ENCODE measurements at regions not wholly inside any gene's neighbourhood (a gene's known extent, or its start where the extent isn't known, plus 50 kb on each side); places are given as distances from the start of the nearest gene placed in this dataset.

- H3K4me3 ChIP-seq (ENCODE audit: low read depth, low read length, poor library complexity, severe bottlenecking): no peak overlapping the region
- BruUV-seq (replicated peaks): no TSS peak
- intact Hi-C loops (cut with micrococcal nuclease; ENCODE audit: unreplicated experiment): no loop called here
- no peak overlapping the region for H3K27ac ChIP-seq (ENCODE audit: low read depth, low read length, poor library complexity, severe bottlenecking)
- peaks cover 14% of the 10 kb centered on the region for H3K9me3 ChIP-seq (ENCODE audit: low read depth, low read length, poor library complexity, severe bottlenecking)
- TF ChIP-seq CTCF (conservative IDR thresholded peaks at IDR 0.05; ENCODE audit: low read depth, low read length) (no peak), EZH2 (IDR thresholded peaks at IDR 0.05; ENCODE audit: borderline replicate concordance, low read depth, low read length, poor library complexity, severe bottlenecking) (no peak)
- POLR2A ChIA-PET (ENCODE audit: low non-redundant PET): no interaction called here
- H3K36me3 ChIP-seq (ENCODE audit: insufficient read depth, low read length, poor library complexity, severe bottlenecking): no peaks in the 10 kb centered on the region
- CTCF ChIA-PET: no interaction called here
- H3K27me3 ChIP-seq (replicated peaks; ENCODE audit: insufficient read depth, low read depth, low read length, poor library complexity): no peaks in the 10 kb centered on the region
- no peak for DNase-seq (ENCODE audit: low spot score)
- no peaks in the 10 kb centered on the region for H3K4me1 ChIP-seq (ENCODE audit: insufficient read depth, low read length, poor library complexity, severe bottlenecking)
Measured at GRCh38 chr9:40927851-40928802, 200.4 kb downstream of the FOXD4L6 start.

GRCh38 chr9:40927260-40927631, 201.2 kb downstream of the FOXD4L6 start:
- Histone ChIP-seq H3K4me3 (ENCODE audit: low read depth, low read length, poor library complexity, severe bottlenecking) (no peak overlapping the region), H3K27me3 (replicated peaks; ENCODE audit: insufficient read depth, low read depth, low read length, poor library complexity) (no peaks in the 10 kb centered on the region), H3K9me3 (ENCODE audit: low read depth, low read length, poor library complexity, severe bottlenecking) (peaks cover 16% of the 10 kb centered on the region), H3K4me1 (ENCODE audit: insufficient read depth, low read length, poor library complexity, severe bottlenecking) (no peaks in the 10 kb centered on the region), H3K36me3 (ENCODE audit: insufficient read depth, low read length, poor library complexity, severe bottlenecking) (no peaks in the 10 kb centered on the region), H3K27ac (ENCODE audit: low read depth, low read length, poor library complexity, severe bottlenecking) (no peak overlapping the region)
- intact Hi-C loops (cut with micrococcal nuclease; ENCODE audit: unreplicated experiment): no loop called here
- TF ChIP-seq EZH2 (IDR thresholded peaks at IDR 0.05; ENCODE audit: borderline replicate concordance, low read depth, low read length, poor library complexity, severe bottlenecking): no peak
- TF ChIP-seq CTCF (conservative IDR thresholded peaks at IDR 0.05; ENCODE audit: low read depth, low read length): no peak
- ChIA-PET CTCF (no interaction called here), POLR2A (ENCODE audit: low non-redundant PET) (no interaction called here)
- BruUV-seq (replicated peaks): no TSS peak
- DNase-seq (ENCODE audit: low spot score): no peak

GRCh38 chr9:40926404-40927259, 201.8 kb downstream of the FOXD4L6 start:
- POLR2A ChIA-PET (ENCODE audit: low non-redundant PET): no interaction called here
- no peak for TF ChIP-seq EZH2 (IDR thresholded peaks at IDR 0.05; ENCODE audit: borderline replicate concordance, low read depth, low read length, poor library complexity, severe bottlenecking)
- no peak for TF ChIP-seq CTCF (conservative IDR thresholded peaks at IDR 0.05; ENCODE audit: low read depth, low read length)
- intact Hi-C loops (cut with micrococcal nuclease; ENCODE audit: unreplicated experiment): no loop called here
- DNase-seq (ENCODE audit: low spot score): no peak
- Histone ChIP-seq H3K27me3 (replicated peaks; ENCODE audit: insufficient read depth, low read depth, low read length, poor library complexity) (no peaks in the 10 kb centered on the region), H3K27ac (ENCODE audit: low read depth, low read length, poor library complexity, severe bottlenecking) (no peak overlapping the region), H3K9me3 (ENCODE audit: low read depth, low read length, poor library complexity, severe bottlenecking) (peaks cover 16% of the 10 kb centered on the region), H3K4me3 (ENCODE audit: low read depth, low read length, poor library complexity, severe bottlenecking) (no peak overlapping the region), H3K4me1 (ENCODE audit: insufficient read depth, low read length, poor library complexity, severe bottlenecking) (no peaks in the 10 kb centered on the region), H3K36me3 (ENCODE audit: insufficient read depth, low read length, poor library complexity, severe bottlenecking) (no peaks in the 10 kb centered on the region)
- CTCF ChIA-PET: no interaction called here
- BruUV-seq (replicated peaks): no TSS peak

Measured in A673 (cell line).